DOHH2 (cell line): ENCODE measurements at regions not wholly inside any gene's neighbourhood (a gene's known extent, or its start where the extent isn't known, plus 50 kb on each side); places are given as distances from the start of the nearest gene placed in this dataset.

ENCODE experiments used
- CTCF ChIP-seq: fragments of 200-600 bp; sonication (generic); IDR thresholded peaks from one replicate; pipeline ENCODE4 v1.5.1; 2014; ENCODE audit warnings: antibody characterized with exemption, mild to moderate bottlenecking, low read depth, low read length; ENCODE audit not compliant: poor library complexity, severe bottlenecking
- EZH2phosphoT487 ChIP-seq: fragments of 200-600 bp; sonication (generic); IDR thresholded peaks from 2 replicates; pipeline ENCODE4 v1.6.1; 2017; ENCODE audit warnings: borderline replicate concordance, mild to moderate bottlenecking, antibody characterized with exemption, low read length, moderate library complexity, mixed read lengths

DNA sequence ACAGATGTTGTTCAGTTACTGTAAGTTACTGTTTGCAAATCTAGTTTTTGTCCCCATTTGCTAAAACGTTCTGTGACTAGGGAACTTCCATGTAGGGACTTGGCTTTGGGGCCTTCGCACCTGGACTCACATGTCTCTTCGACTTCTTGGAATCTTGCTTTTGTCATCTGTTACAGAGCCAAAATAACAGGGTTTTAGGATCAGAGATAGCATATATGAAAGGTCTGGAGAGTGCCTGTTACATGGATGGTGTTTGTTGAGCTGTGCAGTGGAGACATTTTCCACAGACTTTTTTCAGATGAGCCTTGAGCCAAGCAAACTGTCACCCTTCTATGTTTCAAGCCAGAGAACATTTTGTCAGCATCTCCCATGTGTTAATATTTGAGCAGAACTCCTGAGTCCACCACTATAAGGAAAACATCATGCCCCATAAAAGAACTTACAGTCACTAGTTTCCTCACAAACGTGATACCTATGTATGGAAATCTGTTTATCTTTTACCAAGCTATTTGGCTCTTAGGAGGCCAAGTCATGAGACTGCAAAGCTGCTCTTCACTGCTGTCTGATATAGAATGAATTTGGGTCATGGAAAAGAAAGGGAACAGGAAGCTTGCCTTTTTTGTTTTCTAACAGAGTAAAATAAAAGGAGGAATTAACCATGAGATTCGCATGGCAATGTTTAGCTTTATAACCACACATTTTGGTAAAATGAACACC lies 818.6 kb upstream of the IGFBP3 start:
- no peak for TF ChIP-seq CTCF
- TF ChIP-seq EZH2phosphoT487 = no peak
